22Rv1 (cell line): ENCODE measurements at regions not wholly inside any gene's neighbourhood (a gene's known extent, or its start where the extent isn't known, plus 50 kb on each side); places are given as distances from the start of the nearest gene placed in this dataset.

ENCODE experiments used
- ZFX ChIP-seq: fragments of 450-650 bp; IDR thresholded peaks from 2 replicates; pipeline ENCODE4 v1.6.1; 2017; ENCODE audit warnings: antibody characterized with exemption, borderline replicate concordance
- TF ChIP-seq, protein P1 (sequence below): fragments of 450-650 bp; IDR thresholded peaks from 2 replicates; pipeline ENCODE4 v1.5.1; 2017; ENCODE audit warnings: mild to moderate bottlenecking

GRCh38 chr2:56624181-56624580, 440.4 kb downstream of the CCDC85A start:
- TF ChIP-seq, protein P1, sequence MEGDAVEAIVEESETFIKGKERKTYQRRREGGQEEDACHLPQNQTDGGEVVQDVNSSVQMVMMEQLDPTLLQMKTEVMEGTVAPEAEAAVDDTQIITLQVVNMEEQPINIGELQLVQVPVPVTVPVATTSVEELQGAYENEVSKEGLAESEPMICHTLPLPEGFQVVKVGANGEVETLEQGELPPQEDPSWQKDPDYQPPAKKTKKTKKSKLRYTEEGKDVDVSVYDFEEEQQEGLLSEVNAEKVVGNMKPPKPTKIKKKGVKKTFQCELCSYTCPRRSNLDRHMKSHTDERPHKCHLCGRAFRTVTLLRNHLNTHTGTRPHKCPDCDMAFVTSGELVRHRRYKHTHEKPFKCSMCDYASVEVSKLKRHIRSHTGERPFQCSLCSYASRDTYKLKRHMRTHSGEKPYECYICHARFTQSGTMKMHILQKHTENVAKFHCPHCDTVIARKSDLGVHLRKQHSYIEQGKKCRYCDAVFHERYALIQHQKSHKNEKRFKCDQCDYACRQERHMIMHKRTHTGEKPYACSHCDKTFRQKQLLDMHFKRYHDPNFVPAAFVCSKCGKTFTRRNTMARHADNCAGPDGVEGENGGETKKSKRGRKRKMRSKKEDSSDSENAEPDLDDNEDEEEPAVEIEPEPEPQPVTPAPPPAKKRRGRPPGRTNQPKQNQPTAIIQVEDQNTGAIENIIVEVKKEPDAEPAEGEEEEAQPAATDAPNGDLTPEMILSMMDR: no peak
- TF ChIP-seq ZFX: no peak
